Esophagus muscularis mucosa (tissue), 3 donors: ENCODE measurements at regions not wholly inside any gene's neighbourhood (a gene's known extent, or its start where the extent isn't known, plus 50 kb on each side); places are given as distances from the start of the nearest gene placed in this dataset.
"Not testable (repeated sequence)": the region's sequence is repeated elsewhere in the genome, so short reads cannot be mapped to it uniquely, and the experiment has no call there.

ENCODE experiments used
- POLR2A ChIP-seq: fragments of 450-650 bp; IDR thresholded peaks from one replicate; pipeline ENCODE4 v1.6.1; 2017; ENCODE audit warnings: antibody characterized with exemption, moderate library complexity, mild to moderate bottlenecking, low read depth
- POLR2AphosphoS5 ChIP-seq, 2 donors: sonication (generic); formaldehyde crosslinking; IDR thresholded peaks; one replicate each; pipeline ENCODE4 v1.6.1; 2017; ENCODE audit warnings: antibody characterized with exemption in 2 of 2
- TF ChIP-seq, protein P1 (sequence below), 3 experiments: fragments of 200-600 bp in 2 of 3; fragments of 450-650 bp in 1 of 3; sonication (generic) in 2 of 3; IDR thresholded peaks; one replicate each; pipeline ENCODE4 v1.5.1; 2017 to 2019; ENCODE audit warnings: antibody characterized with exemption in 3 of 3, mild to moderate bottlenecking in 2 of 3, moderate library complexity in 1 of 3

- TF ChIP-seq, protein P1, sequence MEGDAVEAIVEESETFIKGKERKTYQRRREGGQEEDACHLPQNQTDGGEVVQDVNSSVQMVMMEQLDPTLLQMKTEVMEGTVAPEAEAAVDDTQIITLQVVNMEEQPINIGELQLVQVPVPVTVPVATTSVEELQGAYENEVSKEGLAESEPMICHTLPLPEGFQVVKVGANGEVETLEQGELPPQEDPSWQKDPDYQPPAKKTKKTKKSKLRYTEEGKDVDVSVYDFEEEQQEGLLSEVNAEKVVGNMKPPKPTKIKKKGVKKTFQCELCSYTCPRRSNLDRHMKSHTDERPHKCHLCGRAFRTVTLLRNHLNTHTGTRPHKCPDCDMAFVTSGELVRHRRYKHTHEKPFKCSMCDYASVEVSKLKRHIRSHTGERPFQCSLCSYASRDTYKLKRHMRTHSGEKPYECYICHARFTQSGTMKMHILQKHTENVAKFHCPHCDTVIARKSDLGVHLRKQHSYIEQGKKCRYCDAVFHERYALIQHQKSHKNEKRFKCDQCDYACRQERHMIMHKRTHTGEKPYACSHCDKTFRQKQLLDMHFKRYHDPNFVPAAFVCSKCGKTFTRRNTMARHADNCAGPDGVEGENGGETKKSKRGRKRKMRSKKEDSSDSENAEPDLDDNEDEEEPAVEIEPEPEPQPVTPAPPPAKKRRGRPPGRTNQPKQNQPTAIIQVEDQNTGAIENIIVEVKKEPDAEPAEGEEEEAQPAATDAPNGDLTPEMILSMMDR (IDR thresholded peaks at IDR 0.05), result not testable (repeated sequence)
- not testable (repeated sequence) for TF ChIP-seq POLR2AphosphoS5 (IDR thresholded peaks at IDR 0.05); POLR2A
These were observed 189.3 kb upstream of the EGLN3 start for GRCh38 chr14:34140127-34140526.
